Renal pelvis (tissue), 1 donor: ENCODE measurements at regions not wholly inside any gene's neighbourhood (a gene's known extent, or its start where the extent isn't known, plus 50 kb on each side); places are given as distances from the start of the nearest gene placed in this dataset.

Experiments used
- DNase-seq: peaks from one replicate; pipeline ENCODE4 v3.0.0-alpha.2; 2013

GRCh38 chr16:73255031-73255430 is 207.1 kb upstream of the ZFHX3 start:
- DNase-seq, result no peak

GRCh38 chr16:73253922-73254480 is 206.1 kb upstream of the ZFHX3 start:
- no peak for DNase-seq

DNA sequence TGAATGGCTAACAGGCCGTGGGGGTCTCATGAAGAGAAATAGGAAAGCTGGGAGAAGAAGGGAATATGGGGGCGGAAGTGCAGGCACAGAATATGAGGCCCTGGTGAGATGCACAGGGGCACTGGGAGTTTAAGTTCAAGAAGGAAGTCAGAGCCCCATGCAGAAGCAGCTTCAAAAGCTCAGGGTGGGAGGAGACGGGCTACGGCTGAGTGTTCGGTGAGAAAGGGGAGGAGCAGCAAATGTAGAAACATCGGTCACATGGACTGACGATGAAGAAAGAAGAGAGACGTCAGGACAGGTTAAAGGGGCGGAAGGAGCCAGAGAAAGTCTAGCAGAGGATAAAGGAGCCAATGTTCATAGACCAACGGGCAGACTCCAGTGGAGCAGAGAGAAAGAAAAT is 204.5 kb upstream of the ZFHX3 start:
- DNase-seq, result no peak

GRCh38 chr16:73251608-73252007 is 203.7 kb upstream of the ZFHX3 start:
- no peak for DNase-seq

GRCh38 chr16:73248316-73248715 is 200.4 kb upstream of the ZFHX3 start:
- no peak for DNase-seq

DNA sequence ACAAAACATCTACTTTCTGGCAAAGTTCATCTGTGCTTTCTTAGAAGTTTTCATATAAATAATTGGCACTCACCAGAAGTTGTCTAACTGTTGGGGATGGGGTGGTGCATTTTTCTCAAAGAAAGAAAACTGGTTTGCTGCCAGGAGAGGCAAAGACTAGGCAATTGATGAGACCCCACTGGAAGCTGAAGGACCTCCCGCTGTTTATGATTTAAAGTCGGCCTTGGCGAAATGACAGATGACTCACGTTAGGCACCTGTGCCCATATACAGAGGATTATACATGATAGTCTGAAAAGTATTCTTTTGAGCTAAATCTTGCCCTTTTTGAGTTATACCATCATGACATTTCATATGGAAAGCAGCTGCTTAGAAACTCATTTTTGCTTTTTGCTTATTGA is 193.0 kb upstream of the ZFHX3 start:
- DNase-seq, result no peak

DNA sequence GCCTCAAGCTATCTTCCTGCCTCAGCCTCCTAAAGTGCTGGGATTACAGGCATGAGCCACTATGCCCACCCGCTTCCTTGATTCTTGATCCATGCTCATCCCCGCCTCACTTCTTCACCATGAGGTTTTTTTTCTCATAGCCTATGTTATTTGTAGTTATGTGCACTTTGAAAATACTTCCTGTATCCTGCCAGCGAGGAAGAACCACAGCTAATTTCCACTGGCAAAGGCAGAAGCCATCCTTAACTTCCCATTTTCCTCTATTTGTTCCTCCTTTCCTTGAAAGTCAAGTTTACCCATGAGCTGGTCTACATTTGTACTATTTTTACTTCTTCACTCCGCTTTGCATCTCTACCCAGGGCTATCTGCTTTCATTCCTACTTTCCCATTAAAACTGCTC is 189.7 kb upstream of the ZFHX3 start:
- no peak for DNase-seq

DNA sequence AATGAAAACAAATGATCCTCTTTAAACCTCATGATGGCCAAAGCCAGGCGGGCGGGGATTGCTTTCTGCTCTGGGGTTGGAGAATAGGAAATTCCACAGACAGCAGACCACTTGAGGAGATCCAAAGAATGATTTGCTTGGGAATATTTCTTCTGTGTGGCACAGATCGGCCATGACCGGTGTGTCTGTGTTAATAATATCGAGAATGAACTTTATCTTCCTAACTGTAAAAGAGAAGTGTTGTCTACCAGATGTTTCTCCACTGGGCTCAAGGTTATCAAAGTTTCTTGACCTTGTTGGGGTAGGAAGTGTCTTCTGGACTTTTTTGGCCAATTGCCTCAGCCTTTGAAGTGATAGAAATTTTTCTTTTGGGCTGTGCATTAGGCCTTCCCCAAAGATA is 186.6 kb upstream of the ZFHX3 start:
- no peak for DNase-seq

DNA sequence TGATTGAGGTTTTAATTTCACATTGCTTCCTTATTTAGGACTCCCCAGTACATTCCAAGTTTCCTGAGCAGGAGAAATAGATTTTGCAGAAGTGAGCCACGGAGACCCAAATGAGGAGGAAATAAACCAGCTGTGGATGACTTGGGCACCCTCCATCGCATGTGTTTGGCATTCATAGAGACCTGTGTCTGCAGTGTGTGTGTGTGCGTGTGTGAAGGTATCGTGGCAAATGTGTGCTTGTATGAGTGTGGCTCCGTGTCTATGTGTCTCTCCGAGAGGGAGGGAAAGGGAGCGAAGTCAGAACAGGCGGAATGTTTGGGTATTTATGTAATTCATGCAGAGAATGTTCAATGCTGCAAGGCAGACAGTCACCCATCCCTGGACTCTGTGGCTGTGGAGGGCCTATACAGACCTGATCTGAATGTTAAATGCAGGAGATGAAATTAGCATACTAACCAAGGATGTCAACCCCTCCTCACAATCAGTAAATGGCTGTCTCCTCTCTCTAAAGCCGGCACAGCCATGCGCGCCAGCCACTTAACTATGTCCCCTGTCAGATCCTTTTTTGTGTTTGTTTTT is 186.0 kb upstream of the ZFHX3 start:
- DNase-seq, result no peak

DNA sequence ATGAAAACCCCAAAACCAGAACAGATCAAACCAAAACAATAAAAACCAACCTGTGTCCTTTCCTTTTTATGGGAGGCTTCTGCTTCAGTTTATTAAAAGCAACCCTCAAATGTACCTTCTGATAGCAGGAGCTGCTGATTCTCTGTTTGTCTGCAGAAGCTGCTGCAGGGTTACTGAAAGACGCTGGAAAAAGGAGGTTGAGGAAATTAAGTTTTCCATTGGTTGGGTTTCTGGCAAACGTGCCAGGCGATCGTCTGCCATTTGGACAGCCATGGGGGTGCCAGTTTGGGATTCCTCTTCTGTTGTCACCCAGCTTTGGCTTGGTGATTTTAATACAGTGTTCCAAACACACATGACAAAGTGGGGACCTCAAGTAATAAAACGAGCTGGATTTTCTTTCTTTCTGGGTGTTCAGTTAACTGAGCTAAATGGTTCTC is 185.4 kb upstream of the ZFHX3 start:
- DNase-seq, result no peak

DNA sequence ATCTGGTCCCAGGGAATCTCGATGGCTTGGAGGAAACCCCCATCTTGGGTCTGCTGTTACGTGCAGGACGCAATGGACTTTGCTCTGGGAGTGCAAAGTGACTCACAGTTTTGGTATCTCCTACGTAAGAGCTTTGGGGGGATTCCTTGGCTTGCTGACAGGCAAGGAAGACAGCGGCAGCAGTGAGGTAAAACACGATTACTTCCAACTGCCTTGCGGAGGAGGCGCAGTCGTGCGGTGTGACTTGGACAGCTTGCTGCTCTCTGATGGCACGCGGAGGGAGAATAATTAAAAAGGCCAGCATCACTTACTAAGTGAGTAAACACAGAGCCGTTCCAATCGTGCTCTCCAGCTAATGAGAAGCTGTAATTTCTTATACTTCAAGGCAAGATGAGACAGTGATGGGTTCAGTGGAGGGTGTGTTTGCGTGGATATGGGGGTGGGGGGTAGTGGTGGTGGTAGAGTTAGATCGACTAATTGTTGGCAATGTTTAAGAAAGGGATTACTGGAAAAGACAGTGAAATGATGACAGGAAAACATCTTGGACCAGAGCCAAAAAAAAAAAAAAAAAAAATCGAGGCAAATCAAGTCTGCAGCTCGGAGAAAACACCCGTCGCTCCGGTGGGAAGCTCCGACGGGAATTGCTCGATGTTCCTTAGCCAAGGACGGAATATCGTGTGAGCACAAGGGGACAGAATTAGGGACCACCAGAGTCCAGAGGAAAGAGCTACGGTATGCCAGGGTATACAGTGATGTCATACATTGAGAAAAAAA is 184.8 kb upstream of the ZFHX3 start:
- DNase-seq, result no peak

- no peak for DNase-seq
Observed at GRCh38 chr16:73231944-73232554, 184.1 kb upstream of the ZFHX3 start.

DNA sequence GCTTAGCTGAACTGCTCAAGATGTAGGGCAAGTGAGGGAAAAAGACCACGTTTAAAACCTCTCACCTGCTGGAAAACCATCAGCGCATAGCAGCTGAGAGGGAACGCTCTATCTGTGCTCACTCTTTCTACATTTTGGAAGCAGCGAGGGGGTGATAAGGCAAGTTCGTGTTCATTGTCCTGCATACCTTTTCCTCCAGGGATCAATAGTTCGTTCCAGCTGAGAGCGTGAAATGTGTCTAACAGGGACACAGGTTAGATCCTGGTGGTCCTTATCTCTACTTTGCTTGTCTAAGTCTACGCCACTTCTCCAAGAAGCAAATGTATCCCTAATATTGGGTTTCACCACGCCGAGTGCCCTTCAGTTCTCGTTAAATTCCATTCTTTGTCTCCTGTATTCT is 183.5 kb upstream of the ZFHX3 start:
- no peak for DNase-seq

- DNase-seq, result no peak
Observed at GRCh38 chr16:73230651-73231050, 182.7 kb upstream of the ZFHX3 start.

DNA sequence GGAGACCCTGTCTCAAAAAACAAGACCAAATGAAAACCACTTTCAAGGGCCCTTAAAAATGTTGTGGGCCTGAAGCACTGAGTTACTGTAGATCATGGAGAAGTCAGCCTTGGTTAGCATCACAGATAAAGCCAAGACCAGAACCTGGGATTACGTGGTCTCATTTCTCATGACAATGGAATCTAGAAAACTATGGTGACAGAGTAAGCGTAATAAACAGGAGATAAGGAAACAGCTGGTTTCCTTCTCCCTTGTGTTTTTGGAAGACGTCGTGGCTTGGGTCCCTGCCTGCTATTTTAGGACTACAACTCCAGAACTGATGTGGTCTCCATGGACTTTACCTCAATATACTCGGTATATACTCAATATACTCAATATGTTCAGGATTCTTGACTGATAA is 180.7 kb upstream of the ZFHX3 start:
- DNase-seq, result no peak

GRCh38 chr16:73226675-73227074 is 178.7 kb upstream of the ZFHX3 start:
- DNase-seq, result no peak

DNA sequence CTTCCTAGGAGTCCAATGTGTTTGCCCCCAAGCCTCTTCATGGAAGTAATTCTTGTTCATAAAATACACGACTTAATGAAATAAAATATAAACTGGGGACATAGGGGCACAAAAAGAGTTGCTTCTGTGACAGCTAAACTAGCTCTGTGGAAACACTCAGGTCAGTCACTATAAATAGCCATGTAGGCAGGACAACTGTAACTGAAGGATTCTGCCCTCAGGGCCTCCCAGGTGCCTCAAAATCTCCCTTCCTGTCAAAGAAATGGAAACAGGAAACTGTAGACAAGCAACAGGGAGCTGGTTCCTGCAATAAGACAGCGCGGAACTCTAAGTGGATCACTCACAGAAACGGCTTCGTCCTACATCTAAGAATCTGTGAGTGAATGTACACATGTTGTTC is 178.1 kb upstream of the ZFHX3 start:
- no peak for DNase-seq

DNA sequence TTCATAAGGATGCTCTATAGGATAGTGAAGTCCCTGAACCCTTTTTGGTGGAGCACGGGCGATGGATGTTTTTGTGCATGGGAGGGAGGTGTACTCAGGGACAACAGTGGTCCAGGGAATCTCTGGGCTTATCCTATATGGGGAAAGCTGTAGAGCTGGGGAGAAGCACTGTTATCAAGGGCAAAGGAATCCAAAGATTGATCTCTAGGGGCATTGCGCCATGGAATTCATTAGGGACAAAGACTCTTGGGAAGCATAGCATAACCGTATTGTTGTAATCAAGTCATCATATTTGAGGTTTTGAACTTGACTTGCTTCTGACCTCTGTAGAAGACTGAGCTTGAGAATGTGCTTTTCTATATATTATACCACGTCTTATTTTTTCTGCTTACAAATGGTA is 172.9 kb upstream of the ZFHX3 start:
- DNase-seq, result no peak

DNA sequence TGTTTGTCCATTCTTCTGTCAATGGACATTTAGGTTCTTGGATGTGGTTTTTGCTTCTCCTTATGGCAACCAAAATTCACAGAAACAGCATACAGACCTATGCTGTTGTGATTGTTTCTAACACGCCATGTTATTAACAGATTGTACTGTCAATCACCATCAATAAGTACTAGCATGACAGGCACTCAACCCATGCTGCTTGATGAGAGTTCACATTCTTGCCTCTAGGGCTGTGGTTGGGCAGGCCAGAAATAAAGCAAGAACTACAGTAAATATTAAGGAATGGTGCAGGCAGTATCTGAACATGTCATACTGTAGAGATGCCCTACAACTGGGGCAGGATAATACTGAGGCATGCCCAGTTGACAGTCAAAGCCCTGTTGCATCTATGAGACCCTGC is 171.2 kb upstream of the ZFHX3 start:
- no peak for DNase-seq

GRCh38 chr16:73217654-73218053 is 169.7 kb upstream of the ZFHX3 start:
- no peak for DNase-seq

DNA sequence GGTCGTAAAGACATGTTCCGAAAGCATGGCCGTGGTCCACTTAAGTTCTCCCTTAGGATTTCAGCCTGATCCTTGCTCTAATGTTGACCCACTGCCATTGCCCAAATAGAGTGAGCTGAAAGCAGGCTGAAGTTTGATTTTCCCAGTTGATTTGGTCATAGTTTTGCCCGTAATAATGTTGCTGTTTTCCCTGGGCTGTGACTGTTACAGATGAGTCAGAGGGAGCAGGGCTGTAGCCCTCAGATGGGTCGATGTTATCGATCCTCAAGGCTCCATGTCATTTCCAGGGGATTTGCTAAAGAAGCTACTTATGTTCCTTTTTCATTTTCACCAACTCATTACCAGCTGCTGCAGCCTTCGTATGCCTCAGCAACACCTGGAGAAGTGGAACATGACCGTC is 169.0 kb upstream of the ZFHX3 start:
- no peak for DNase-seq

DNA sequence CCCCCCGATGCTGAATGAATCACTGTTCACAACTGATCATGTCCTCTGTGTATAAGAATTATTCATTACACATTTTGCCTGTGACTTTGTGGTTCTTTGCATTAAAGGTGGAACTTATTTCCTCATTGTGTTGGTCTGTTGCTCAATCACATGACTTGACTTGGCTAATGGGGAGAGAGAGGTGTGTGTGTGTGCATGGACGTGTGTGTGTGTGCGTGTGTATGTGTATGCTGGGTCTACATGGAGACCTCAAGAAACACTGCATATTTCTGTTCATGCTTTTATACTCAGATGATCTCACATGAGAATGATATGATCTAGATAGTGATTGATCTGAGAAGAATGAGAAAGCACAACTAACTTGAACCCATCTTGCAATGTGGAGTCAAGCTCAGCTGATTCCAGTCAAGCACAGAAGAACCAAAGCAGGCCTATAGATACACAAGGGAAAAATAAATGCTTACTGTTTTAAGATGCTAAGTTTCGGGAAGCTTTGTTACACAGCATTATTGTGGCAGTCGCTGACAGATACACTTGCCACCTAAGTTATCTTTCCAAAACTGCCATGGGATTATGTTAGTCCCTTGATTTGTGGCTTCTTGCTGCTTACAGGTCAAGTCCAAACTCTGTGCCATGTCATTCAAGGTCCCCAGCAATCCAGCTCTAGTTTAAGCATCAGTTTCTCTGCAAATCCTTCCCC is 167.9 kb upstream of the ZFHX3 start:
- DNase-seq, result no peak
